Esophagus muscularis mucosa (tissue), 4 donors: ENCODE measurements at regions not wholly inside any gene's neighbourhood (a gene's known extent, or its start where the extent isn't known, plus 50 kb on each side); places are given as distances from the start of the nearest gene placed in this dataset.

Experiments
- EP300 ChIP-seq: sonication (generic); formaldehyde crosslinking; IDR thresholded peaks from one replicate; pipeline ENCODE4 v1.6.1; 2017; ENCODE audit warnings: antibody characterized with exemption
- POLR2A ChIP-seq: fragments of 450-650 bp; IDR thresholded peaks from one replicate; pipeline ENCODE4 v1.6.1; 2017; ENCODE audit warnings: antibody characterized with exemption, moderate library complexity, mild to moderate bottlenecking, low read depth
- POLR2AphosphoS5 ChIP-seq, 2 donors: sonication (generic); formaldehyde crosslinking; IDR thresholded peaks; one replicate each; pipeline ENCODE4 v1.6.1; 2017; ENCODE audit warnings: antibody characterized with exemption in 2 of 2
- TF ChIP-seq, protein P1 (sequence below), 3 experiments: fragments of 200-600 bp in 2 of 3; fragments of 450-650 bp in 1 of 3; sonication (generic) in 2 of 3; IDR thresholded peaks; one replicate each; pipeline ENCODE4 v1.5.1; 2017 to 2019; ENCODE audit warnings: antibody characterized with exemption in 3 of 3, mild to moderate bottlenecking in 2 of 3, moderate library complexity in 1 of 3

DNA sequence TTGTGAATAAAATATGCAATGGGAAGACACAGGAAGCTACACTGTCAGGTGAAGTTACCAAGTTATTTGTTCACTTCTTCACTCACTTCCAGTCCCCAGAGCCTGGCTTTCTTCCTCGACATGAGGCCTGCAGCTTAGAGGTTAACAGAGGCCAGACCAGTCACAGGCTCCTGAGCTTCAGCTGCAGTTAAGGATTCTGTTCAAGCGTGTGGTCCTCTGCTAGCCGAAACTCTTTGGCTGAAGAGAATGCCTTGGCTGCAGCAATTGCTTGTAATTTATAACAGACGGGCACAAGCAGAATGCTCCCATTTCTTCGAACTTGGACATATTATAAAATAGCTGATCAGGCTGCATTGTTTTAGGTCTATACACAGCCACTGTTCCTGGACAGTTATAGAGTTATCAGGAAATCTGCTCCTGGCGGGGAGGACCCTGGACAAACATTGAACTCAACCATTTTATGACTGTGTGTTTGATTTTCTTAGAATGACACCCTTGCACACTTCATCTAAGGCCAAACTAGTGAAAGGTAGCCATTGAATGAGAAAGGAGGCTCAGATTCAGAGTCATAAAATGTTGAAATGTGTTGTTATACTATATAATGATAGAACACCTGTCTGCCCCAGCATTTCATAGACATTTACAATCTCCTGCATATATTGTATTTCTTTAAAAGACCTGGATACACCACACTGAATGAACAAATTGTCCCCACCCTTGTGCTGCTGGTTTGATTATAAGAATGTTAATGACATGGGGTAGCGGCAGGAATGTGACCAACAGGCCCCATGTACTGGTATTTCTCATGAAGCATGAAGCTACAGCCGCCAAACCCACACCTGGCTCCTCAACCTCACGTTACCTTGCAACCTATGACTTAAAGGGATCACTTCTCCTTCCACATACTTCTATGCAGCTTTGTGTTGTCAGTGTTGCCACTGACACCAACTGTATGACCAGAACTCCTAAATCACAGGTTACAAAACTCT lies 153.6 kb downstream of the TDRD15 start:
- TF ChIP-seq EP300 (no peak), POLR2A (no peak), POLR2AphosphoS5 (IDR thresholded peaks at IDR 0.05) (no peak)
- TF ChIP-seq, protein P1, sequence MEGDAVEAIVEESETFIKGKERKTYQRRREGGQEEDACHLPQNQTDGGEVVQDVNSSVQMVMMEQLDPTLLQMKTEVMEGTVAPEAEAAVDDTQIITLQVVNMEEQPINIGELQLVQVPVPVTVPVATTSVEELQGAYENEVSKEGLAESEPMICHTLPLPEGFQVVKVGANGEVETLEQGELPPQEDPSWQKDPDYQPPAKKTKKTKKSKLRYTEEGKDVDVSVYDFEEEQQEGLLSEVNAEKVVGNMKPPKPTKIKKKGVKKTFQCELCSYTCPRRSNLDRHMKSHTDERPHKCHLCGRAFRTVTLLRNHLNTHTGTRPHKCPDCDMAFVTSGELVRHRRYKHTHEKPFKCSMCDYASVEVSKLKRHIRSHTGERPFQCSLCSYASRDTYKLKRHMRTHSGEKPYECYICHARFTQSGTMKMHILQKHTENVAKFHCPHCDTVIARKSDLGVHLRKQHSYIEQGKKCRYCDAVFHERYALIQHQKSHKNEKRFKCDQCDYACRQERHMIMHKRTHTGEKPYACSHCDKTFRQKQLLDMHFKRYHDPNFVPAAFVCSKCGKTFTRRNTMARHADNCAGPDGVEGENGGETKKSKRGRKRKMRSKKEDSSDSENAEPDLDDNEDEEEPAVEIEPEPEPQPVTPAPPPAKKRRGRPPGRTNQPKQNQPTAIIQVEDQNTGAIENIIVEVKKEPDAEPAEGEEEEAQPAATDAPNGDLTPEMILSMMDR (IDR thresholded peaks at IDR 0.05): no peak
